Mesodermal cell (in vitro differentiated cells): ENCODE measurements at regions not wholly inside any gene's neighbourhood (a gene's known extent, or its start where the extent isn't known, plus 50 kb on each side); places are given as distances from the start of the nearest gene placed in this dataset.

Source experiments
- H3K27ac ChIP-seq: 2 replicates; pipeline ENCODE4 v1.7.0; 2013; ENCODE audit warnings: mild to moderate bottlenecking, low read depth, low read length, moderate library complexity; ENCODE audit not compliant: severe bottlenecking
- H3K36me3 ChIP-seq: 2 replicates; pipeline ENCODE4 v1.7.1; 2013; ENCODE audit warnings: mild to moderate bottlenecking, low read length, moderate library complexity; ENCODE audit not compliant: control insufficient read depth, insufficient read depth
- H3K4me1 ChIP-seq: one replicate; pipeline ENCODE4 v1.7.1; 2013; ENCODE audit warnings: mild to moderate bottlenecking, low read length; ENCODE audit not compliant: insufficient read depth, control insufficient read depth, poor library complexity, severe bottlenecking
- H3K4me3 ChIP-seq: 2 replicates; pipeline ENCODE4 v1.7.0; 2013; ENCODE audit warnings: low read length, control low read depth, mild to moderate bottlenecking; ENCODE audit not compliant: insufficient read depth, poor library complexity, severe bottlenecking; ENCODE audit errors: extremely low read depth
- H3K9me3 ChIP-seq: 2 replicates; pipeline ENCODE4 v1.7.1; 2013; ENCODE audit warnings: mild to moderate bottlenecking, low read length, moderate library complexity; ENCODE audit not compliant: control insufficient read depth
- WGBS, 2 experiments: methylation state at CpG; one replicate each; pipeline ENCODE4 v1.1.5; 2013; ENCODE audit warnings: missing lambda C conversion rate in 2 of 2; ENCODE audit not compliant: insufficient coverage in 2 of 2; 5-methylcytosine and 5-hydroxymethylcytosine counted together

- peaks cover 6% of the 10 kb centered on the region for H3K9me3 ChIP-seq
- no peak overlapping the region for H3K27ac ChIP-seq
- WGBS, 2 experiments, result 60 to 83% methylated on average over 1 of the region's 1 CpG
- no peaks in the 10 kb centered on the region for H3K36me3 ChIP-seq
- H3K4me3 ChIP-seq, result no peak overlapping the region
- H3K4me1 ChIP-seq, result peaks cover 2% of the 10 kb centered on the region
Measured at GRCh38 chr9:85268131-85268530, 473.6 kb downstream of the AGTPBP1 start.

GRCh38 chr9:85264695-85265094, 477.1 kb downstream of the AGTPBP1 start:
- Histone ChIP-seq H3K27ac (no peak overlapping the region), H3K9me3 (peaks cover 6% of the 10 kb centered on the region), H3K4me1 (peaks cover 14% of the 10 kb centered on the region), H3K36me3 (no peaks in the 10 kb centered on the region), H3K4me3 (no peak overlapping the region)

GRCh38 chr9:85263288-85263687, 478.5 kb downstream of the AGTPBP1 start:
- H3K4me3 ChIP-seq, result no peak overlapping the region
- H3K27ac ChIP-seq, result no peak overlapping the region
- H3K4me1 ChIP-seq, result peaks cover 18% of the 10 kb centered on the region
- peaks cover 6% of the 10 kb centered on the region for H3K9me3 ChIP-seq
- WGBS, 2 experiments, result 100% methylated on average over 1 of the region's 2 CpGs
- H3K36me3 ChIP-seq, result no peaks in the 10 kb centered on the region

- Histone ChIP-seq H3K4me3 (no peak overlapping the region), H3K9me3 (peaks cover 6% of the 10 kb centered on the region), H3K36me3 (no peaks in the 10 kb centered on the region), H3K27ac (no peak overlapping the region), H3K4me1 (peaks cover 25% of the 10 kb centered on the region)
- no CpG with 5 or more reads among the region's 2 CpGs for WGBS, 2 experiments
Measured at GRCh38 chr9:85262333-85262732, 479.4 kb downstream of the AGTPBP1 start.

- WGBS, 2 experiments, result 86% methylated on average over 1 of the region's 2 CpGs; no CpG with 5 or more reads in 1 of the 2 experiments
- peaks cover 26% of the 10 kb centered on the region for H3K4me1 ChIP-seq
- no peaks in the 10 kb centered on the region for H3K36me3 ChIP-seq
- H3K9me3 ChIP-seq, result peaks cover 6% of the 10 kb centered on the region
- no peak overlapping the region for H3K4me3 ChIP-seq
- no peak overlapping the region for H3K27ac ChIP-seq
Measured at GRCh38 chr9:85260275-85260845, 481.4 kb downstream of the AGTPBP1 start.

GRCh38 chr9:85258823-85259370, 482.9 kb downstream of the AGTPBP1 start:
- 46 to 65% methylated on average over 8 to 10 of the region's 10 CpGs for WGBS, 2 experiments
- H3K4me3 ChIP-seq, result no peak overlapping the region
- H3K27ac ChIP-seq, result no peak overlapping the region
- peaks cover 26% of the 10 kb centered on the region for H3K4me1 ChIP-seq
- no peaks in the 10 kb centered on the region for H3K9me3 ChIP-seq
- no peaks in the 10 kb centered on the region for H3K36me3 ChIP-seq

GRCh38 chr9:85258236-85258635, 483.5 kb downstream of the AGTPBP1 start:
- Histone ChIP-seq H3K4me1 (peaks cover 25% of the 10 kb centered on the region), H3K9me3 (no peaks in the 10 kb centered on the region), H3K4me3 (no peak overlapping the region), H3K36me3 (no peaks in the 10 kb centered on the region), H3K27ac (no peak overlapping the region)
- WGBS, 2 experiments, result 94 to 95% methylated on average over 4 to 6 of the region's 7 CpGs

- 88 to 99% methylated on average over 3 to 5 of the region's 5 CpGs for WGBS, 2 experiments
- Histone ChIP-seq H3K4me1 (peaks cover 17% of the 10 kb centered on the region), H3K9me3 (peaks cover 1% of the 10 kb centered on the region), H3K36me3 (no peaks in the 10 kb centered on the region), H3K27ac (peak overlapping the region; percentile 86), H3K4me3 (no peak overlapping the region)
Measured at GRCh38 chr9:85249313-85249621, 492.5 kb downstream of the AGTPBP1 start.

- WGBS, 2 experiments, result 70 to 80% methylated on average over 1 to 2 of the region's 2 CpGs
- Histone ChIP-seq H3K36me3 (no peaks in the 10 kb centered on the region), H3K4me1 (peaks cover 17% of the 10 kb centered on the region), H3K9me3 (peaks cover 4% of the 10 kb centered on the region), H3K4me3 (no peak overlapping the region), H3K27ac (peak overlapping the region; percentile 86)
Measured at GRCh38 chr9:85248514-85249312, 493.0 kb downstream of the AGTPBP1 start.

- Histone ChIP-seq H3K9me3 (peaks cover 4% of the 10 kb centered on the region), H3K4me3 (no peak overlapping the region), H3K27ac (peak overlapping the region; percentile 59), H3K36me3 (no peaks in the 10 kb centered on the region), H3K4me1 (peaks cover 17% of the 10 kb centered on the region)
- 83 to 93% methylated on average over 5 to 7 of the region's 7 CpGs for WGBS, 2 experiments
Measured at GRCh38 chr9:85246541-85246940, 495.2 kb downstream of the AGTPBP1 start.

- 77 to 80% methylated on average over 1 to 3 of the region's 5 CpGs for WGBS, 2 experiments
- no peak overlapping the region for H3K4me3 ChIP-seq
- H3K36me3 ChIP-seq, result no peaks in the 10 kb centered on the region
Measured at GRCh38 chr9:85244856-85245255, 496.9 kb downstream of the AGTPBP1 start.

More at GRCh38 chr9:85244856-85245255, 496.9 kb downstream of the AGTPBP1 start:
- H3K27ac ChIP-seq, result no peak overlapping the region
- H3K4me1 ChIP-seq, result peaks cover 17% of the 10 kb centered on the region
- H3K9me3 ChIP-seq, result peaks cover 4% of the 10 kb centered on the region
